IMR-90 (cell line): ENCODE measurements at regions not wholly inside any gene's neighbourhood (a gene's known extent, or its start where the extent isn't known, plus 50 kb on each side); places are given as distances from the start of the nearest gene placed in this dataset.

Source experiments
- BHLHE40 ChIP-seq: fragments of 150-350 bp; IDR thresholded peaks from 2 replicates; pipeline ENCODE4 v1.6.1; 2016; ENCODE audit warnings: mild to moderate bottlenecking, low read depth, low read length
- CEBPB ChIP-seq: IDR thresholded peaks from 2 replicates; pipeline ENCODE4 v1.6.1; 2012; ENCODE audit warnings: low read depth, low read length, improper control_type of control experiment
- CTCF ChIP-seq: conservative IDR thresholded peaks from 2 replicates; pipeline ENCODE4 v1.5.1; 2012; ENCODE audit warnings: mild to moderate bottlenecking, low read depth, low read length, improper control_type of control experiment
- ELK1 ChIP-seq: fragments of 150-350 bp; IDR thresholded peaks from 2 replicates; pipeline ENCODE4 v1.6.1; 2016; ENCODE audit warnings: low read depth, mild to moderate bottlenecking, low read length, moderate library complexity, borderline replicate concordance
- MAFK ChIP-seq: IDR thresholded peaks from 2 replicates; pipeline ENCODE4 v1.6.1; 2012; ENCODE audit warnings: low read depth, low read length, improper control_type of control experiment
- POLR2A ChIP-seq: IDR thresholded peaks from 2 replicates; pipeline ENCODE4 v1.6.1; 2012; ENCODE audit warnings: mild to moderate bottlenecking, low read depth, low read length
- RAD21 ChIP-seq: IDR thresholded peaks from 2 replicates; pipeline ENCODE4 v1.6.1; 2012; ENCODE audit warnings: low read length, improper control_type of control experiment
- RCOR1 ChIP-seq: IDR thresholded peaks from 2 replicates; pipeline ENCODE4 v1.6.1; 2012; ENCODE audit warnings: mild to moderate bottlenecking, low read length, improper control_type of control experiment; ENCODE audit not compliant: insufficient replicate concordance
- SMC3 ChIP-seq: fragments of 150-350 bp; IDR thresholded peaks from 2 replicates; pipeline ENCODE4 v1.6.1; 2016; ENCODE audit warnings: low read depth, mild to moderate bottlenecking, antibody characterized with exemption, low read length, moderate library complexity
- USF2 ChIP-seq: fragments of 150-350 bp; IDR thresholded peaks from 2 replicates; pipeline ENCODE4 v1.6.1; 2017; ENCODE audit warnings: mild to moderate bottlenecking, antibody characterized with exemption, low read length, low read depth

- TF ChIP-seq CTCF (no peak), POLR2A (no peak), USF2 (no peak), BHLHE40 (no peak), MAFK (no peak), RAD21 (no peak), CEBPB (no peak), RCOR1 (no peak), SMC3 (no peak), ELK1 (no peak)
Observed at GRCh38 chr11:92767416-92767815, 202.0 kb upstream of the MTNR1B start.
